GM18951 (cell line): ENCODE measurements at regions not wholly inside any gene's neighbourhood (a gene's known extent, or its start where the extent isn't known, plus 50 kb on each side); places are given as distances from the start of the nearest gene placed in this dataset.

Source experiments
- POLR2A ChIP-seq: IDR thresholded peaks from 4 replicates; pipeline ENCODE4 v1.6.1; 2011; ENCODE audit warnings: mild to moderate bottlenecking; ENCODE audit not compliant: insufficient read length, insufficient read depth; ENCODE audit errors: extremely low read depth
- in situ Hi-C: fragments of 300-500 bp; cut with MboI; formaldehyde crosslinking; loops from one replicate; pipeline ENCODE4 v1.12.0; 2022; ENCODE audit warnings: low sequenced_read_pairs, mixed read lengths, inconsistent platforms; ENCODE audit not compliant: unreplicated experiment

DNA sequence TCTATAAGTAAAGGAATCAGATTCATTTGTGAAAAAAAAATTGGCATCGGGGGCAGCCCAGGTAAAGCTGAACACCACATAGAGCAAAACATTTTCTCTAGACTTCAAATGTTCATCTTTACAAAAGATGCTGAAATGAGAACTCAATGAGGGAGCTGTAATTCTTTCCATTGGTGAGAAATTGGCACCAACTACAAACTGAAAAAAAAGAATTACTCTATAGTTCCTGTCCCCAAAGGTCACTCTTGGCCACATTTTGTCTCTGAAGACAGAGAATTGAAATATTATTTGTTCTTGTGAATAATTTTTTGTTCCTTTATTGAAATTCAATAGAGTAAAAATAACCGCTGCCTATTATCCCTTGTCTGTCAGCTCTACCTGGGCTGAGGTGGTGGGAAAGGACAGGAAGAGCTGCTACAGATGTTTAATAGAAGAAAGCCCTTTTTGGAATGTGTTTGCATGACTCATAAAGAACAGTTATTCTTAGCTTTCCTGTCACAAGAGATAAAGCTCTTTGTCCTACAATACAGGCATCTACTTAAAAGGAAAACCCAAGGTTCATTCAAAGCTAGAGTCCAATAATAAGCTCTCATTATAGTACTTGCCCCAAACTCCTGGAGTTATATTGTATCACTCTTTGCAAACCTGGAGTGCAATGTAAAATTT, 380.1 kb upstream of the KITLG start:
- TF ChIP-seq POLR2A: no peak

DNA sequence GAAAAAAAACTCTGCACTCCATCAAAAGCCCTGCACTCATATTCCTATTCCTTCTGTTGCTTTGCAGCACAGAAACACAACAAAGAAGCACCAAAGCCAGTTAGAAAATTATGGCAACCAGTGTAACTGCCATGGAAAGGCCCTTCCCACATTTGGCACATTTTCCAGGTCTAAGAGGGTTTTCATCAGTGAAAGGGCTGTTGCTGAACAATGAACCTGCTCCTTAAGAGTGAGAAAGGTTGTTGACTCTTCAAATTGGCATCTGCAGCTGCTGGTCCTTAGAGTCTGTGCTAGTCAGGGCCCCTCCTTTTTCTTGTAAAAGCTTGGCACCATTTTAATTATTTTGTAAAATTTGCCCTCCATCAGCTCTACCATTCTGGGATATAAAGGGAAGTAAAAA, 378.7 kb upstream of the KITLG start:
- no peak for TF ChIP-seq POLR2A
- in situ Hi-C loops: no loop called here

More for the DNA sequence above, 380.1 kb upstream of the KITLG start:
- in situ Hi-C loops: no loop called here

DNA sequence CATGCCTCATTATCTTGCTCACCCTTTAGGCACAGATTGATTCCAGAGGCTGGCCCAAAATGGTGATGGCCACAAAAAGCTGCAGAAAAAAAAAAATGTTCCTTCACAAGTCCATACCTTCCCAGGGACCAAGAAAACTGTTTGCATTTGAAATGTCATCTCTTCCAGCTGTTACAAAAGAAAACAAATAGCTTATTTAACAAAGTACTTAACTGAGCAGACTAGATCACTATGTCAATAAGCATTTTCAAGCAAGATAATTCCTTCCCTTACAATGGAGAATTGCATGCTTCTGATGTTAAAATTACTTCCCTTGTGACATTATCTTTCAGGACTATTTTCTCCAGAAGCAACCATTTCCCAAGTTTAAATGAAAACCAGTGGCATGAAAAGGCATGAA, 377.9 kb upstream of the KITLG start:
- in situ Hi-C loops: no loop called here

DNA sequence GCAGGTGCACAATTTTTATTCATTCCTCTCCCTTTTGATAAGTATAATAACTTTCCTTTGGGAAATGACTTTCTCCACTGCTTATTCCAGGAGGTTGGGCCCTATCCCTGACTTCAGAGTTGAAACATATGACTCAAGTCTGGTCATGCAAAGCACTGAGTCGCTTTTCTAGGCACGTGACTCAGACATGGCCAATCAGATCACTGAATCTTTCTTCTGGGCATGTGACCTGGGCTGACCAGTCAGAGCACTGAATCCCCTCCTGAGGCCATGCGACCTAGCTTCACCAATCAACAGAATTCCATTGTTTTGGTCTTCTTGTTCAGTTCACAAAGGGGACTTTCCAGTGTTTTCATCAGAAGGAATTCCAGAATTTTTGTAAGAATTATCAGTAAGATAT, 377.1 kb upstream of the KITLG start:
- in situ Hi-C loops: no loop called here
- TF ChIP-seq POLR2A: no peak

More for the DNA sequence above, 377.9 kb upstream of the KITLG start:
- no peak for TF ChIP-seq POLR2A

DNA sequence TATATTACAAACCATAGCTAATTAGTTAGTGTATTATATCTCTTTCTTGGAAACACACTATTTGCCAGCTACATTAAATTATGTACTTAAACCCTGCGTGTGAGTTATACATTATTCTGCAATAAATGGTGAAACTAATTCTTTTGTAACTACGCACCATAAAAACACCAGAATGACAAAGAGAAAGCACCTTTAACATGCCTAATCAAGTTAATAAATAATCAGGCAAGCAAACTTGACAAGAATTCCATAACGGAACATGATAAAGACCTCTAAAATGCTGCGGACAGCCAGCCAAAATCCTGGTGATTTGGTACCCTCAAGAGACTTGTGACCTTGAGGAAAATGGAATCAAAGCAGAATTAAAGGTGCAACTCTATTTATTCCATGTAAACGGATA, 375.3 kb upstream of the KITLG start:
- no peak for TF ChIP-seq POLR2A
- in situ Hi-C loops: no loop called here

DNA sequence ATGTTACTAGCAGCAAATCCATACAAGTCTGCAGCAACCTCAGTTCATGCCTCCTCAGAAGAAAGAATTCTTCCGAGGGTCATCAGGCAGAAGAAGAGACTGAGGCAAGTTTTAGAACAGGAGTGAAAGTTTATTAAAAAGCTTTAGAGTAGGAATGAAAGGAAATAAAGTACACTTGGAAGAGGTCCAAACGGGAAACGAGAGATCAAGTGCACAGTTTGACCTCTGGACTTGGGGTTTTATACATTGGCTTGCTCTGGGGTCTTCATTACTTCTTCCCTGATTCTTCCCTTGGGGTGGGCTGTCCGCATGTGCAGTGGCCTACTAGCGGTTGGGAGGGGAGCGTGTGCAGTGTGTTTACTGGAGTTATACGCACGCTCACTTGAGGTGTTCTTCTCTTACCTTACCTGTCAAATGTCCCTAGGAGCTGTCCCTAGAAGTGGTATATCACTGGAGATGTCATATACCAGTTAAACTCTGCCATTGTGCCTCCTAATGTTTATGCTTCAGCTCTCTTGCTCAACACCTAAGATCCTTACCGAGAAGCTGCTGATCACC, 372.8 kb upstream of the KITLG start:
- in situ Hi-C loops: no loop called here
- no peak for TF ChIP-seq POLR2A

DNA sequence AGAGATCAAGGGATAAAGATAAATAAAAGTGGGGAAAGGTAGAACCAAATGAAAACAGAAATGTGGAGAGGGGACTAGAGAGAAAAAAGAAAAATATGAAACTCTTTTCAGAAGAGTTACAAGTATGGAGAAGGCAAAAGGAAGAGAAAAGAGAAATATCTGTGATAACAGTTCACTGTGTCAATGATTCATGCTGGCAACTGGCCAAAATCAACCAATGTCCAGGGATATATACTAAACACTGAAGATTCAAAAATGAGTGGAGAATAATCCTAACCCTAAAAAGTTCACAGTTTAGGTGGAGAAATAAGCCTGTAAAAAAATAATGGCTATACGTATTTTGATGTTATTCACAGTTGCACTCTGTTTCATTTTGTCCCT, 372.3 kb upstream of the KITLG start:
- in situ Hi-C loops: no loop called here
- TF ChIP-seq POLR2A: no peak

DNA sequence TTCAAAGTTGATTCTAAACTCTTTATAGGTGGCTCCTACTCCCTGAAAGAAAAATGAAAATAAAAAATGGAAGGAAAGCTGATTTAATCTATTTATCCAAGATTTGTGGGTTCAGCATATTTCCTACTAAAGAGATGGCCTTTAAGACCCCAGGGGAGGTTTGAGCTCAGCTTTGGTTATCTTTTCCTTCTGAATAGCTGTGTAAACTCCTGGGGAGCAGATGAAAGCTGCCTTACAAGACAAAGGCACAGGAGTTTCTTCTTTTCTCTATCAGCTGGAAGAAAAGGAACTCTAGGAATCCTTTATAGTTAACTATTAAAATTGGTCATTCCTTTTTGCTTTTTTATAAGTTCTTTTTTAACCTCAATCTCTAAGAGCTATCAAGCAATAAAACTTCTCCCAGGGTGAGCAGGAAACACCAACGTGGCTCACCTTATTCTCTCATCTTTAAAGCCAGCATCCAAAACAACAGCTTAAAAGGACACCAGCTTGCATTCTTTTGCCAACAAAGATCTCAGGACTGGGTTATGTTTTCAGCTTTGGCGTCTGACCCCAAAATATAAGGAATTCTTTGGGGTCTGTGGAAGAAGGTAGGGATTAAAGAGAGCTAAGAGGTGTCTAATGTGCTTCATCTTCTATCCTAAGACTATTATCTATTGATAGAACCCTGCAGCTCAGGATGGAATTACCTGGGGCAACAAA, 371.7 kb upstream of the KITLG start:
- no peak for TF ChIP-seq POLR2A
- in situ Hi-C loops: no loop called here

DNA sequence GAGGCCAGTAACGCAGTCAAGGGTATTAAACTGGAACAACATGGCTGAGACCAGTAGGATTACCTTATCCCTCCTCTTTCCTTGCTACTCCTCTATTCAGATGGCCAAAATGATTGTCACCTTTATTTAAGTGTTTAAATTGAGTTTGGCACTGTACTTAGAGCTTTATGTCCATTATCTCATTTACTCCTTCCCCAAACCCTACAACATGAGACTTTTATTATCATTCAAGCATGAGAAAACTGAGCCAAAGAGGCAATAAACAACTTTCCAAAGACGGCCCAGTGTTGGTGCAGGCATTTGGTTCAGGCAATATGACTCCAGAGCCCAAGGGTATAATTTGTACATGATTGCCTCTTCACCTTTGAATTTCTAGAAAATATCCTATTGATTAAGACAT, 370.9 kb upstream of the KITLG start:
- in situ Hi-C loops: no loop called here
- no peak for TF ChIP-seq POLR2A

DNA sequence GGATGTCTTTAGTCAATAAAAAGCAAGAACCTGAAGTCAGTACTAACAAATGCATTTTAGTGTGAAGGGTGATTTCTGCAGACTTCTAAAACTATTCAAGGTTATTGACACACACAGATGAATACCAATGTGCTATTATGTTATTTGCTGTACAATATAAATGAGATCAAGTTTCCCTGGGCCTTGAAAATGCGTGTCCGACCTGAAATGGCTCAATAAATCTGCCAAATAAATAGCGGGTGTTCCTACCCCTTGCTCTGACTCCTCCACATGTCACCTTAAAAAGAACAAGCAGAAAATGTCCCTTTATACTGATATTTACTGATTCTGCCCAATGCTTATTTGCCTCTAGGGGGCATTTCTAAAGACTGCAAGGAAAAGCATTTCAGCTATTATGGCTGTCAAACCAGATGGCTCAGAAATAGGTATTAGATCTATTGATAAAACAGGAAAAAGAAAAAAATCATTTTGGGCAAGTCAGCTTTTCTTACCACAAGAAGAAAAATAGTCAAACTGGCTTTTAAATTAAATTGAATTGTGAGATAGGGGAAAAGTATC, 367.3 kb upstream of the KITLG start:
- no peak for TF ChIP-seq POLR2A

DNA sequence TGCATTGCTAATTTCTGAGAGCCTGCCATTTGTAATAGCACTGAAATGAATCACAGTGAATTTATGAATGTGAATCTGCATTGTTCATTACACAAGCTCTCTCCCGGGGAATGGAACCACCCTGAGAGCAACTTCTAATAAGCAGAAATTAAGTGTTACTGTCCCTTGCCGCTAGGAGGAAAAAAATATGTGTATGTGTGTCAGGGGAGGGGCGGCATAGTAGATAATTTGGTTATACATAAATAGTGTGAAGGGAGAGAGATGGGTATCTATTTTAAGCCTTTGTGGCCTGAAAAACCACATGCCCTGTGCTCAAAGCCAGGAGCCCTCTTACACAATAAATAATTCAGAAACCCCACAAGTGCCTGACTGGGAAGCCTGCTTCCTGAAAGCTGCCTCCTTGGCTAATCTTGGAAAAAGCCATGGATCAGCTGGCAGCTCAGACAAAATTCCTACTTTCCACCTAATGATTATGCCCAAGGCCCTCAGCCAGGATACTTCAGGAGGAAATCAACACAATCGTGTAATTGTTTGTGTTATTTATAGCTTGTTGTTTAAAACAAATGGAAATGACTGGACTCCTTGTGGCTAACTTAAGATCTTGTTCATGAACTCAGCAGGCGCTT, 366.2 kb upstream of the KITLG start:
- in situ Hi-C loops: no loop called here
- no peak for TF ChIP-seq POLR2A

More for the DNA sequence above, 367.3 kb upstream of the KITLG start:
- in situ Hi-C loops: no loop called here

DNA sequence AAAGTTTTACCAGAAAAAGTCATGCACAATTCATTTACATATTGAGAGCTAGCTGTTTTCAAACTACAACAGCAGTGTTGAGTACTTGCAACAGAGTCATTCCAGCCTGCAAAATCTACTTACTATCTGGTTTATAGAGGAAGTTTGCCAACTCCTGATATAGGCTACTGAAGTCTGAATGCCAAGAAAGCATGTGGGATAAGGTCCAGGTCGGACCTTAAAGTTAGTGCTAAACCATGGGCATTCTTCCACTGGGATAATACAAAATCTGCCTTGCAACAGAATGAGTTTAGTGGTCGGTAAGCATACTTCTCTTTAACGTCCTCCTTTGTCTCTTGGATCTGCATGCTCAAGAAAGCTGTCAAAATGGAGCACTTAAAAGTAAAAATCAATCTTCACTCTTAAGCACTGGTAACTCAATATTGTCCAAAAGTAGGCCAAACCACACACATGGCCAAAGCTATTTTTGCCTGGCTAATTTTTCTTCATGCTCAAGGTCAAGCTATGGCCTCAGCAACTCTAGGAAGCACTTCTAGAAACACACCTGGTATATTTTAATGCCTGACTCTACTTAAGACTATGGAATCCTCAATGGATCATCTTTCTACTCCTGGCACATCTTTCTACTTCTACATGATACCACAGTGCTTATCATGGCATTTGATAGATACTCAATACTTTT, 364.9 kb upstream of the KITLG start:
- in situ Hi-C loops: no loop called here
- no peak for TF ChIP-seq POLR2A

DNA sequence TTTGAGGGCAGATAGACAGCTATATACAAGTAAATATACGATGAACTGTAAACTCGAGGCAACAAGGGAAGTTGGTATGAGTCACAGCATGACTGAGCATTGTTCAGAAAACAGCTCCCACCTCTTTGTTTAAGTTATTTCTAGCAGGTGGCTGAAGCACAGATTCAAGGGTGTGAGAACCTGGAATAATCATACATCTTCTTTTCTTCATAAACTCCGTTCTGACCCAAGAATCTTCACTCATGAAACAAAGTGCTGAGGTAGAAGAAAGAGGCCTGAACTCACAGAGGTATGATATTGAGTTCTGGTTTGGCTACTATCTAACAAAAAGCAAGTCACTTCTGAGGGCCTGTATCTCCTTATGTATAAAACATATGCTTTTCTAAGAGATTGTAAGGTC, 364.1 kb upstream of the KITLG start:
- TF ChIP-seq POLR2A: no peak
- in situ Hi-C loops: no loop called here
